SK-N-MC (cell line): ENCODE measurements at regions not wholly inside any gene's neighbourhood (a gene's known extent, or its start where the extent isn't known, plus 50 kb on each side); places are given as distances from the start of the nearest gene placed in this dataset.

Experiments
- EZH2 ChIP-seq: fragments of 200-600 bp; sonication (generic); IDR thresholded peaks from one replicate; pipeline ENCODE4 v1.6.1; 2017; ENCODE audit warnings: antibody characterized with exemption
- FOXP2 ChIP-seq: optimal IDR thresholded peaks from 2 replicates; pipeline ENCODE3; 2011; ENCODE audit warnings: mild to moderate bottlenecking, moderate library complexity; ENCODE audit not compliant: insufficient read depth; ENCODE audit errors: extremely low read length, control extremely low read depth
- POLR2AphosphoS5 ChIP-seq: IDR thresholded peaks from 2 replicates; pipeline ENCODE4 v1.6.1; 2012; ENCODE audit warnings: mild to moderate bottlenecking, low read depth, low read length, borderline replicate concordance

- TF ChIP-seq EZH2 (no peak), POLR2AphosphoS5 (no peak), FOXP2 (no peak)
Observed at GRCh38 chr4:155568641-155569220, 97.9 kb upstream of the GUCY1A1 start.
